Liver (tissue), 8 donors: ENCODE measurements at regions not wholly inside any gene's neighbourhood (a gene's known extent, or its start where the extent isn't known, plus 50 kb on each side); places are given as distances from the start of the nearest gene placed in this dataset.

ENCODE experiments used
- DNase-seq: peaks from one replicate; pipeline ENCODE4 v3.0.0-alpha.2; 2017; ENCODE audit warnings: low spot score
- H3K27ac ChIP-seq, 2 donors: one replicate each; pipeline ENCODE4 v1.7.0; 2013; ENCODE audit warnings: inconsistent platforms in 2 of 2, low read length in 2 of 2, control low read depth in 1 of 2, low read depth in 1 of 2, mild to moderate bottlenecking in 1 of 2
- H3K27me3 ChIP-seq, 4 donors: one replicate each; pipeline versions ENCODE4 v1.6.1 to v1.7.0; 2013; ENCODE audit warnings: low read length in 3 of 4, inconsistent platforms in 1 of 4, mild to moderate bottlenecking in 1 of 4, moderate library complexity in 1 of 4; ENCODE audit not compliant: control insufficient read depth in 4 of 4, insufficient read depth in 4 of 4
- H3K36me3 ChIP-seq, 4 donors: one replicate each; pipeline versions ENCODE4 v1.6.1 to v1.7.0; 2013; ENCODE audit warnings: low read length in 3 of 4, mild to moderate bottlenecking in 3 of 4, low read depth in 1 of 4, moderate library complexity in 1 of 4; ENCODE audit not compliant: control insufficient read depth in 4 of 4, insufficient read depth in 3 of 4
- H3K4me1 ChIP-seq, 4 donors: one replicate each; pipeline versions ENCODE4 v1.6.1 to v1.7.0; 2013; ENCODE audit warnings: low read length in 3 of 4, mild to moderate bottlenecking in 3 of 4, moderate library complexity in 1 of 4; ENCODE audit not compliant: control insufficient read depth in 4 of 4, insufficient read depth in 4 of 4
- H3K4me3 ChIP-seq, 3 donors: one replicate each; pipeline versions ENCODE4 v1.6.1 to v1.7.0; 2013; ENCODE audit warnings: low read length in 3 of 3, control low read depth in 1 of 3, low read depth in 1 of 3, mild to moderate bottlenecking in 1 of 3
- H3K9ac ChIP-seq, 2 donors: one replicate each; pipeline ENCODE4 v1.7.0; 2013; ENCODE audit warnings: low read length in 2 of 2, mild to moderate bottlenecking in 2 of 2, moderate library complexity in 2 of 2, control low read depth in 1 of 2, low read depth in 1 of 2
- H3K9me3 ChIP-seq, 4 donors: one replicate each; pipeline versions ENCODE4 v1.6.1 to v1.7.0; 2013; ENCODE audit warnings: low read length in 3 of 4; ENCODE audit not compliant: control insufficient read depth in 4 of 4
- EGR1 ChIP-seq, 2 donors: IDR thresholded peaks; 2 replicates each; pipeline ENCODE4 v1.6.1; 2016 to 2018; ENCODE audit warnings: antibody characterized with exemption in 2 of 2, low read depth in 2 of 2
- FOXA1 ChIP-seq: IDR thresholded peaks from 2 replicates; pipeline ENCODE4 v1.6.1; 2016; ENCODE audit warnings: antibody characterized with exemption
- FOXA2 ChIP-seq: IDR thresholded peaks from 2 replicates; pipeline ENCODE4 v1.6.1; 2016; ENCODE audit warnings: antibody characterized with exemption
- GABPA ChIP-seq, 2 donors: IDR thresholded peaks in 1 of 2; conservative IDR thresholded peaks in 1 of 2; 2 replicates each; pipeline ENCODE4 v1.6.1; 2016; ENCODE audit warnings: antibody characterized with exemption in 2 of 2, mild to moderate bottlenecking in 1 of 2, moderate library complexity in 1 of 2
- HNF4A ChIP-seq, 2 donors: conservative IDR thresholded peaks; 2 replicates each; pipeline ENCODE4 v1.6.1; 2016; ENCODE audit warnings: antibody characterized with exemption in 2 of 2, mild to moderate bottlenecking in 2 of 2
- HNF4G ChIP-seq: IDR thresholded peaks from 2 replicates; pipeline ENCODE4 v1.6.1; 2016; ENCODE audit warnings: antibody characterized with exemption
- JUND ChIP-seq, 2 donors: IDR thresholded peaks; 2 replicates each; pipeline ENCODE4 v1.6.1; 2016; ENCODE audit warnings: antibody characterized with exemption in 2 of 2
- NR2F2 ChIP-seq: IDR thresholded peaks from 2 replicates; pipeline ENCODE4 v1.6.1; 2016; ENCODE audit warnings: antibody characterized with exemption
- RAD21 ChIP-seq, 2 donors: IDR thresholded peaks; 2 replicates each; pipeline ENCODE4 v1.6.1; 2016; ENCODE audit warnings: antibody characterized with exemption in 2 of 2, mild to moderate bottlenecking in 2 of 2
- RXRA ChIP-seq, 2 donors: IDR thresholded peaks; 2 replicates each; pipeline ENCODE4 v1.6.1; 2017 to 2018; ENCODE audit warnings: antibody characterized with exemption in 2 of 2, mild to moderate bottlenecking in 1 of 2
- SP1 ChIP-seq: IDR thresholded peaks from 2 replicates; pipeline ENCODE4 v1.6.1; 2018; ENCODE audit warnings: antibody characterized with exemption, mild to moderate bottlenecking
- TAF1 ChIP-seq: conservative IDR thresholded peaks from 2 replicates; pipeline ENCODE4 v1.6.1; 2016; ENCODE audit warnings: antibody characterized with exemption, mild to moderate bottlenecking
- YY1 ChIP-seq: IDR thresholded peaks from 2 replicates; pipeline ENCODE4 v1.6.1; 2016; ENCODE audit warnings: antibody characterized with exemption, mild to moderate bottlenecking
- WGBS: extraction: QIAGEN DNeasy Blood & Tissue Kit; methylation state at CpG from one replicate; pipeline ENCODE4 v1.1.7; 2013; 5-methylcytosine and 5-hydroxymethylcytosine counted together
- TF ChIP-seq, protein P1 (sequence below): IDR thresholded peaks from 2 replicates; pipeline ENCODE4 v1.6.1; 2016; ENCODE audit warnings: antibody characterized with exemption, mild to moderate bottlenecking
- TF ChIP-seq, protein P2 (sequence below): IDR thresholded peaks from 2 replicates; pipeline ENCODE4 v1.6.1; 2016; ENCODE audit warnings: antibody characterized with exemption
- TF ChIP-seq, protein P3 (sequence below): fragments of 150-350 bp; IDR thresholded peaks from 2 replicates; pipeline ENCODE4 v1.5.1; 2017; ENCODE audit warnings: improper control_type of control experiment, low read depth, low read length; ENCODE audit not compliant: missing input control
- TF ChIP-seq, protein P4 (sequence below): IDR thresholded peaks from 2 replicates; pipeline ENCODE4 v1.6.1; 2016; ENCODE audit warnings: antibody characterized with exemption
- donor health status: healthy.
- donor health status: healthy.
- donor health status: healthy.
- donor health status: healthy.
- donor health status: healthy.

DNA sequence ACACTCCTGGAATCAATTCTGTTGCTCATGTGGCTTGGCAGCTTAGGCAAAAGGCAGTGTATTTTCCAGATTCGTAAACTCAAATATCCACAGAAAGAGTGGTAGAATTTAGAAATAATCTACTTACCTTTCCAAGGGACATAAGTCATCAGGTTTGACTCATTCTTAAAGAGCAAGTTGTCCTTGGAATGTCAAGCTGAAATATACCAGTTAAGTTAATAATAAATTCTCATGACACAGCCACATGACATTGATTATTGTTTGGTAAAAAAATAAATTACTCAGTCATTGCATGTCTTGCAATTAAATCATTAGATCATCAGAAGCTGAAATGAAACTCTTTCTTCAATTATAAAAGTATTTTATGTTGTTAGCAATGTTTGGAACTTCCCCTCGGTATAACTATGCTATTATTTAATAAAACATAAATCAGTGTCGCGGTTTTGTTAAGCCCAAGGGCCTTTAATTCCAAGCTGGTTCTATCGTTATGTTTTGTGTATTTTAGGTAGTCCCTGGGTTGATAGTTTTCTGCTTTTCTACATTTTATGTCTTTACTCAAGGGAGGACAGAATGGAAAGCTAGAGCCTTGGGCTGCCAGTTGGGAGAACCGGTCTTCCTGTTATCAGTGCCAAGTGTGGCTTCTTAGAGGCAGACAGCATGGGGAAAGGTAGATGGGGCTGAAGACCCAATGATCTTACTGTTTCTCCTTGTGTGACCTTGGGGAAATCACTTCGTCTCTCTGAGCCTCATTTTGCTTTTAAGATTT is 79.3 kb upstream of the PRLR start:
- no peaks in the 10 kb centered on the region for H3K36me3 ChIP-seq
- no peak for DNase-seq
- no peak overlapping the region for H3K27ac ChIP-seq
- no peaks in the 10 kb centered on the region for H3K4me1 ChIP-seq
- H3K27me3 ChIP-seq: no peaks in the 10 kb centered on the region
- WGBS: 95% methylated on average over 7 of the region's 7 CpGs
- H3K4me3 ChIP-seq: no peak overlapping the region
- H3K9ac ChIP-seq: no peak overlapping the region
- TF ChIP-seq, protein P1, sequence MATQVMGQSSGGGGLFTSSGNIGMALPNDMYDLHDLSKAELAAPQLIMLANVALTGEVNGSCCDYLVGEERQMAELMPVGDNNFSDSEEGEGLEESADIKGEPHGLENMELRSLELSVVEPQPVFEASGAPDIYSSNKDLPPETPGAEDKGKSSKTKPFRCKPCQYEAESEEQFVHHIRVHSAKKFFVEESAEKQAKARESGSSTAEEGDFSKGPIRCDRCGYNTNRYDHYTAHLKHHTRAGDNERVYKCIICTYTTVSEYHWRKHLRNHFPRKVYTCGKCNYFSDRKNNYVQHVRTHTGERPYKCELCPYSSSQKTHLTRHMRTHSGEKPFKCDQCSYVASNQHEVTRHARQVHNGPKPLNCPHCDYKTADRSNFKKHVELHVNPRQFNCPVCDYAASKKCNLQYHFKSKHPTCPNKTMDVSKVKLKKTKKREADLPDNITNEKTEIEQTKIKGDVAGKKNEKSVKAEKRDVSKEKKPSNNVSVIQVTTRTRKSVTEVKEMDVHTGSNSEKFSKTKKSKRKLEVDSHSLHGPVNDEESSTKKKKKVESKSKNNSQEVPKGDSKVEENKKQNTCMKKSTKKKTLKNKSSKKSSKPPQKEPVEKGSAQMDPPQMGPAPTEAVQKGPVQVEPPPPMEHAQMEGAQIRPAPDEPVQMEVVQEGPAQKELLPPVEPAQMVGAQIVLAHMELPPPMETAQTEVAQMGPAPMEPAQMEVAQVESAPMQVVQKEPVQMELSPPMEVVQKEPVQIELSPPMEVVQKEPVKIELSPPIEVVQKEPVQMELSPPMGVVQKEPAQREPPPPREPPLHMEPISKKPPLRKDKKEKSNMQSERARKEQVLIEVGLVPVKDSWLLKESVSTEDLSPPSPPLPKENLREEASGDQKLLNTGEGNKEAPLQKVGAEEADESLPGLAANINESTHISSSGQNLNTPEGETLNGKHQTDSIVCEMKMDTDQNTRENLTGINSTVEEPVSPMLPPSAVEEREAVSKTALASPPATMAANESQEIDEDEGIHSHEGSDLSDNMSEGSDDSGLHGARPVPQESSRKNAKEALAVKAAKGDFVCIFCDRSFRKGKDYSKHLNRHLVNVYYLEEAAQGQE: no peak
- TF ChIP-seq, protein P2, sequence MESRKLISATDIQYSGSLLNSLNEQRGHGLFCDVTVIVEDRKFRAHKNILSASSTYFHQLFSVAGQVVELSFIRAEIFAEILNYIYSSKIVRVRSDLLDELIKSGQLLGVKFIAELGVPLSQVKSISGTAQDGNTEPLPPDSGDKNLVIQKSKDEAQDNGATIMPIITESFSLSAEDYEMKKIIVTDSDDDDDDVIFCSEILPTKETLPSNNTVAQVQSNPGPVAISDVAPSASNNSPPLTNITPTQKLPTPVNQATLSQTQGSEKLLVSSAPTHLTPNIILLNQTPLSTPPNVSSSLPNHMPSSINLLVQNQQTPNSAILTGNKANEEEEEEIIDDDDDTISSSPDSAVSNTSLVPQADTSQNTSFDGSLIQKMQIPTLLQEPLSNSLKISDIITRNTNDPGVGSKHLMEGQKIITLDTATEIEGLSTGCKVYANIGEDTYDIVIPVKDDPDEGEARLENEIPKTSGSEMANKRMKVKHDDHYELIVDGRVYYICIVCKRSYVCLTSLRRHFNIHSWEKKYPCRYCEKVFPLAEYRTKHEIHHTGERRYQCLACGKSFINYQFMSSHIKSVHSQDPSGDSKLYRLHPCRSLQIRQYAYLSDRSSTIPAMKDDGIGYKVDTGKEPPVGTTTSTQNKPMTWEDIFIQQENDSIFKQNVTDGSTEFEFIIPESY: no peak
- TF ChIP-seq, protein P3, sequence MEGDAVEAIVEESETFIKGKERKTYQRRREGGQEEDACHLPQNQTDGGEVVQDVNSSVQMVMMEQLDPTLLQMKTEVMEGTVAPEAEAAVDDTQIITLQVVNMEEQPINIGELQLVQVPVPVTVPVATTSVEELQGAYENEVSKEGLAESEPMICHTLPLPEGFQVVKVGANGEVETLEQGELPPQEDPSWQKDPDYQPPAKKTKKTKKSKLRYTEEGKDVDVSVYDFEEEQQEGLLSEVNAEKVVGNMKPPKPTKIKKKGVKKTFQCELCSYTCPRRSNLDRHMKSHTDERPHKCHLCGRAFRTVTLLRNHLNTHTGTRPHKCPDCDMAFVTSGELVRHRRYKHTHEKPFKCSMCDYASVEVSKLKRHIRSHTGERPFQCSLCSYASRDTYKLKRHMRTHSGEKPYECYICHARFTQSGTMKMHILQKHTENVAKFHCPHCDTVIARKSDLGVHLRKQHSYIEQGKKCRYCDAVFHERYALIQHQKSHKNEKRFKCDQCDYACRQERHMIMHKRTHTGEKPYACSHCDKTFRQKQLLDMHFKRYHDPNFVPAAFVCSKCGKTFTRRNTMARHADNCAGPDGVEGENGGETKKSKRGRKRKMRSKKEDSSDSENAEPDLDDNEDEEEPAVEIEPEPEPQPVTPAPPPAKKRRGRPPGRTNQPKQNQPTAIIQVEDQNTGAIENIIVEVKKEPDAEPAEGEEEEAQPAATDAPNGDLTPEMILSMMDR: no peak
- TF ChIP-seq, protein P4, sequence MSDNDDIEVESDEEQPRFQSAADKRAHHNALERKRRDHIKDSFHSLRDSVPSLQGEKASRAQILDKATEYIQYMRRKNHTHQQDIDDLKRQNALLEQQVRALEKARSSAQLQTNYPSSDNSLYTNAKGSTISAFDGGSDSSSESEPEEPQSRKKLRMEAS: no peak
- TF ChIP-seq SP1 (no peak), NR2F2 (no peak), YY1 (no peak), RXRA (IDR thresholded peaks at IDR 0.05) (no peak), FOXA2 (no peak), HNF4G (no peak), FOXA1 (no peak), RAD21 (IDR thresholded peaks at IDR 0.05) (no peak), GABPA (IDR thresholded peaks at IDR 0.05 in 1 of 2, conservative IDR thresholded peaks at IDR 0.05 in 1 of 2) (no peak), HNF4A (conservative IDR thresholded peaks at IDR 0.05) (no peak), TAF1 (no peak), EGR1 (IDR thresholded peaks at IDR 0.05; ENCODE audit: low read depth in 2 of 2) (no peak), JUND (IDR thresholded peaks at IDR 0.05) (no peak)
- no peaks in the 10 kb centered on the region for H3K9me3 ChIP-seq
